Activated naive CD4-positive, alpha-beta T cell treated with anti-CD3 and anti-CD28 coated beads for 36 hours (primary cell): ENCODE measurements at regions not wholly inside any gene's neighbourhood (a gene's known extent, or its start where the extent isn't known, plus 50 kb on each side); places are given as distances from the start of the nearest gene placed in this dataset.

Experiments
- CTCF ChIA-PET: fragments of 350-600 bp; sonication (Branson Sonifier 250); formaldehyde crosslinking; loops from one replicate; lab custom pipeline; 2021; ENCODE audit warnings: antibody characterized with exemption; lab: Charles Lee
- DNase-seq: peaks from one replicate; pipeline ENCODE4 v3.0.0-alpha.2; 2020
- H3K27ac Mint-ChIP-seq: one replicate; pipeline ENCODE4 v1.8.0; 2021; ENCODE audit warnings: mild to moderate bottlenecking, mixed read lengths
- H3K27me3 Mint-ChIP-seq: one replicate; pipeline ENCODE4 v1.8.0; 2021; ENCODE audit warnings: low read depth, mixed read lengths
- H3K36me3 Mint-ChIP-seq: one replicate; pipeline ENCODE4 v1.8.0; 2021; ENCODE audit warnings: low read depth, mixed read lengths
- H3K4me1 Mint-ChIP-seq: one replicate; pipeline ENCODE4 v1.8.0; 2021; ENCODE audit warnings: low read depth, mixed read lengths
- H3K4me3 Mint-ChIP-seq: one replicate; pipeline ENCODE4 v1.8.0; 2021; ENCODE audit warnings: mild to moderate bottlenecking, moderate library complexity, mixed read lengths
- H3K9me3 Mint-ChIP-seq: one replicate; pipeline ENCODE4 v1.8.0; 2021; ENCODE audit warnings: mixed read lengths
- intact Hi-C: fragments of 100-400 bp; cut with micrococcal nuclease; formaldehyde crosslinking; loops from one replicate; pipeline ENCODE4 v1.15.1; 2023

GRCh38 chr16:86316967-86317812 lies 193.1 kb upstream of the FOXF1 start:
- H3K4me1 Mint-ChIP-seq: no peaks in the 10 kb centered on the region
- intact Hi-C loops: no loop called here
- DNase-seq: no peak
- no peak overlapping the region for H3K4me3 Mint-ChIP-seq
- H3K27me3 Mint-ChIP-seq: peaks cover 11% of the 10 kb centered on the region
- H3K9me3 Mint-ChIP-seq: no peaks in the 10 kb centered on the region
- no peak overlapping the region for H3K27ac Mint-ChIP-seq
- CTCF ChIA-PET: interaction anchor here (0.7 kb wide), 1 partner anchor 14 kb away, joined by 4 read pairs; no protein-coding TSS in a partner anchor
- H3K36me3 Mint-ChIP-seq: no peaks in the 10 kb centered on the region

- H3K27ac Mint-ChIP-seq: no peak overlapping the region
- DNase-seq: no peak
- H3K4me1 Mint-ChIP-seq: no peaks in the 10 kb centered on the region
- no peaks in the 10 kb centered on the region for H3K36me3 Mint-ChIP-seq
- H3K4me3 Mint-ChIP-seq: no peak overlapping the region
- H3K27me3 Mint-ChIP-seq: peaks cover 6% of the 10 kb centered on the region
- no peaks in the 10 kb centered on the region for H3K9me3 Mint-ChIP-seq
- intact Hi-C loops: no loop called here
- CTCF ChIA-PET: no interaction called here
These were observed 192.3 kb upstream of the FOXF1 start for GRCh38 chr16:86317813-86318650.

GRCh38 chr16:86319585-86320236 lies 190.6 kb upstream of the FOXF1 start:
- Mint-ChIP-seq H3K4me1 (no peaks in the 10 kb centered on the region), H3K36me3 (no peaks in the 10 kb centered on the region), H3K27me3 (peaks cover 5% of the 10 kb centered on the region), H3K4me3 (no peak overlapping the region), H3K9me3 (no peaks in the 10 kb centered on the region), H3K27ac (no peak overlapping the region)
- DNase-seq: no peak
- intact Hi-C loops: no loop called here
- CTCF ChIA-PET: interaction anchor here (0.7 to 1.2 kb wide), 2 partner anchors 197 to 199 kb away, joined by 3 read pairs; no protein-coding TSS in a partner anchor

GRCh38 chr16:86320237-86320595 lies 190.1 kb upstream of the FOXF1 start:
- DNase-seq: no peak
- peaks cover 5% of the 10 kb centered on the region for H3K27me3 Mint-ChIP-seq
- no peak overlapping the region for H3K4me3 Mint-ChIP-seq
- H3K27ac Mint-ChIP-seq: no peak overlapping the region
- no peaks in the 10 kb centered on the region for H3K9me3 Mint-ChIP-seq
- H3K4me1 Mint-ChIP-seq: no peaks in the 10 kb centered on the region
- CTCF ChIA-PET: interaction anchor here (0.7 to 1.2 kb wide), 2 partner anchors 196 to 198 kb away, joined by 3 read pairs; no protein-coding TSS in a partner anchor
- intact Hi-C loops: no loop called here
- H3K36me3 Mint-ChIP-seq: no peaks in the 10 kb centered on the region

GRCh38 chr16:86321491-86321890 lies 188.8 kb upstream of the FOXF1 start:
- no peak overlapping the region for H3K27ac Mint-ChIP-seq
- intact Hi-C loops: no loop called here
- DNase-seq: no peak
- H3K4me1 Mint-ChIP-seq: no peaks in the 10 kb centered on the region
- peaks cover 8% of the 10 kb centered on the region for H3K27me3 Mint-ChIP-seq
- CTCF ChIA-PET: interaction anchor here (0.7 kb wide), 1 partner anchor 248 kb away, joined by 3 read pairs; no protein-coding TSS in a partner anchor
- no peaks in the 10 kb centered on the region for H3K36me3 Mint-ChIP-seq
- H3K4me3 Mint-ChIP-seq: no peak overlapping the region
- peaks cover 2% of the 10 kb centered on the region for H3K9me3 Mint-ChIP-seq

GRCh38 chr16:86322283-86322682 lies 188.0 kb upstream of the FOXF1 start:
- Mint-ChIP-seq H3K9me3 (peaks cover 2% of the 10 kb centered on the region), H3K27me3 (peaks cover 8% of the 10 kb centered on the region), H3K4me1 (no peaks in the 10 kb centered on the region), H3K4me3 (no peak overlapping the region), H3K27ac (no peak overlapping the region), H3K36me3 (no peaks in the 10 kb centered on the region)
- CTCF ChIA-PET: interaction anchor here (0.7 kb wide), 1 partner anchor 249 kb away, joined by 3 read pairs; no protein-coding TSS in a partner anchor
- intact Hi-C loops: no loop called here
- no peak for DNase-seq

- CTCF ChIA-PET: no interaction called here
- H3K27me3 Mint-ChIP-seq: peaks cover 10% of the 10 kb centered on the region
- H3K27ac Mint-ChIP-seq: no peak overlapping the region
- no peaks in the 10 kb centered on the region for H3K36me3 Mint-ChIP-seq
- H3K4me3 Mint-ChIP-seq: no peak overlapping the region
- no peaks in the 10 kb centered on the region for H3K4me1 Mint-ChIP-seq
- intact Hi-C loops: no loop called here
- DNase-seq: no peak
- H3K9me3 Mint-ChIP-seq: peaks cover 2% of the 10 kb centered on the region
These were observed 187.5 kb upstream of the FOXF1 start for GRCh38 chr16:86322806-86323205.

GRCh38 chr16:86324320-86324719 lies 186.0 kb upstream of the FOXF1 start:
- CTCF ChIA-PET: no interaction called here
- no peak overlapping the region for H3K4me3 Mint-ChIP-seq
- H3K27ac Mint-ChIP-seq: no peak overlapping the region
- H3K27me3 Mint-ChIP-seq: peaks cover 10% of the 10 kb centered on the region
- H3K36me3 Mint-ChIP-seq: no peaks in the 10 kb centered on the region
- DNase-seq: no peak
- intact Hi-C loops: no loop called here
- H3K4me1 Mint-ChIP-seq: no peaks in the 10 kb centered on the region
- peaks cover 2% of the 10 kb centered on the region for H3K9me3 Mint-ChIP-seq

- H3K27ac Mint-ChIP-seq: no peak overlapping the region
- peaks cover 13% of the 10 kb centered on the region for H3K27me3 Mint-ChIP-seq
- no peaks in the 10 kb centered on the region for H3K36me3 Mint-ChIP-seq
- CTCF ChIA-PET: no interaction called here
- intact Hi-C loops: no loop called here
- no peak for DNase-seq
- no peaks in the 10 kb centered on the region for H3K4me1 Mint-ChIP-seq
- H3K9me3 Mint-ChIP-seq: peaks cover 2% of the 10 kb centered on the region
- no peak overlapping the region for H3K4me3 Mint-ChIP-seq
These were observed 185.0 kb upstream of the FOXF1 start for GRCh38 chr16:86325360-86325759.

GRCh38 chr16:86325895-86326294 lies 184.4 kb upstream of the FOXF1 start:
- no peak for DNase-seq
- intact Hi-C loops: no loop called here
- Mint-ChIP-seq H3K27me3 (peaks cover 11% of the 10 kb centered on the region), H3K27ac (no peak overlapping the region), H3K4me3 (no peak overlapping the region), H3K4me1 (no peaks in the 10 kb centered on the region), H3K9me3 (peaks cover 2% of the 10 kb centered on the region), H3K36me3 (no peaks in the 10 kb centered on the region)
- CTCF ChIA-PET: no interaction called here

GRCh38 chr16:86327321-86327720 lies 183.0 kb upstream of the FOXF1 start:
- CTCF ChIA-PET: no interaction called here
- peaks cover 2% of the 10 kb centered on the region for H3K9me3 Mint-ChIP-seq
- H3K4me1 Mint-ChIP-seq: no peaks in the 10 kb centered on the region
- no peaks in the 10 kb centered on the region for H3K36me3 Mint-ChIP-seq
- peaks cover 17% of the 10 kb centered on the region for H3K27me3 Mint-ChIP-seq
- H3K27ac Mint-ChIP-seq: no peak overlapping the region
- intact Hi-C loops: no loop called here
- no peak for DNase-seq
- H3K4me3 Mint-ChIP-seq: no peak overlapping the region

GRCh38 chr16:86330906-86331305 lies 179.4 kb upstream of the FOXF1 start:
- Mint-ChIP-seq H3K4me1 (no peaks in the 10 kb centered on the region), H3K4me3 (no peak overlapping the region), H3K36me3 (no peaks in the 10 kb centered on the region), H3K9me3 (peaks cover under 1% of the 10 kb centered on the region), H3K27me3 (peaks cover 24% of the 10 kb centered on the region), H3K27ac (no peak overlapping the region)
- no peak for DNase-seq
- CTCF ChIA-PET: no interaction called here
- intact Hi-C loops: no loop called here
